NOMO-1 treated with DMSO at 0.1 percent for 48 hours (cell line): ENCODE measurements at regions not wholly inside any gene's neighbourhood (a gene's known extent, or its start where the extent isn't known, plus 50 kb on each side); places are given as distances from the start of the nearest gene placed in this dataset.

Source experiments
- DNase-seq: peaks from one replicate; lab custom pipeline; 2025; ENCODE audit not compliant: unreplicated experiment; lab: John Stamatoyannopoulos, UW

- no peak for DNase-seq
Observed at GRCh38 chr9:20125727-20126126, 336.9 kb upstream of the SLC24A2 start.

GRCh38 chr9:20119566-20119965 lies 330.7 kb upstream of the SLC24A2 start:
- no peak for DNase-seq

- peak; percentile 76 for DNase-seq
Observed at GRCh38 chr9:20117986-20118385, 329.1 kb upstream of the SLC24A2 start.

DNA sequence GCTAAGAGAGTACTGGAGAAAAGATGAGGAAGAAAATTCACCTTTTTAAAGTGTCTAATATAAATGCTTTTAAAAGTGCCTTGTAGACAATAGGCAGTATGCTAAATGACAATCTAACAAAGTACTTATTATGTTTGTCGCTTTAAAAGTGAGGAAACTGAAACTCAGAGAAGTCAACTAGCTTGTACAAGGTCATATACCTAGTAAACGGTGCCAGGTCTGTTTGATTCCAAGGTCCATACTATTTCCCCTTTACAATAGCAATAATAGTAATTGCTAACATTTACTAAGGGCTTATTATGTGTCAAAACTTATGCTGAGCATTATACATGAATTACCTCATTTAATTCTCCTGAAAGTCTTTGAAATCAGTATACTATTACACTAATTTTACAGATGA lies 328.6 kb upstream of the SLC24A2 start:
- no peak for DNase-seq

DNA sequence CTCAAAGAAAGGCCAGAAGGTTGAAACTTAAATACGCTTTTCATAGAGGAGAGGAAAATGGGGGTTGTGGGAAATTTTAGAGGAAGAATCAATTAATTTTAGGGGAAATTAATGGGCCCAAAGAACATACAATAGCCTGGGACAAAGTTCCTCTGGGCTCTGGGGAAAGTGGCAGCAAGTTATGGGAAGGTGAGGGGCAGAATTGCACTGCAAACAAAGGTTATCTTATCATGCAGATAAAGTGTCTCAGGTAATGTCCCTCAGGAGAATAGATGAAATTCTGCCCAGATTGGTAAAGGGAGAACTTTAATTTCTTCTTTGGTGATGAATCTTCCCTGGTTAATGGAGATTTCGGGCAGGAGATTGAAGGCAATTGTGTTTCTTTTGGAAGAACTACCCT lies 326.1 kb upstream of the SLC24A2 start:
- DNase-seq, result no peak

- DNase-seq, result no peak
Observed at GRCh38 chr9:20112205-20112783, 323.5 kb upstream of the SLC24A2 start.

DNA sequence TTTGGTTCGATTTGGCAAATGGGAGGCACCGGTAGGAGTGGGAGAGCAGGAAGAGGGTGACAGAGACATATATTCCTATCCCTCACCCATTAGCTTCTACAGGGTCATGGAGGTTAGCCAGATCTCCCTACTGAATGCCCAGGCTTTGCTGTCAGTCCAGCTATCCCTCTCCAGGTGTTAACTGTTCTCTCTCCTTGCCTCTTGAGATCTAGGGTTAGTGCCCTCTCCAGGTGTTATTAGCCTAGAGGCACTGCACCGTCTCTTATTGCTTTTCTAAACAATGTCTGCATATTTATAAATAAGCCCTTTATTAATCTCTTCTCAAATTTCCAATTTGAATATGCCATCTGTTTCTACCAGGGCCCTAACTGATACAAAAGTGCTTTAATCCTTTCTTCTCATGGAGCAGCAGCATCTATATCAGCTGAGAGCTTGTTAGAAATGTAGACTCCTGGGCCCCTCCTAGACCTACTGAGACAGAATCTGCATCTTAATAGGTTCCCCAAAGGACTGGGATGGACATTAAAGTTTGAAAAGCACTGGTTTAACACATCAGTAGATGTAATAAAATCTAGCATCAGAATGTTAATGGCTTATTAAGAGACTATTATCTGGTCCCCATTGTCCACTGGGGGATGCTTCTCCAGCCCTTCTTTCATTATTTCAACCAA lies 322.5 kb upstream of the SLC24A2 start:
- DNase-seq, result no peak

DNA sequence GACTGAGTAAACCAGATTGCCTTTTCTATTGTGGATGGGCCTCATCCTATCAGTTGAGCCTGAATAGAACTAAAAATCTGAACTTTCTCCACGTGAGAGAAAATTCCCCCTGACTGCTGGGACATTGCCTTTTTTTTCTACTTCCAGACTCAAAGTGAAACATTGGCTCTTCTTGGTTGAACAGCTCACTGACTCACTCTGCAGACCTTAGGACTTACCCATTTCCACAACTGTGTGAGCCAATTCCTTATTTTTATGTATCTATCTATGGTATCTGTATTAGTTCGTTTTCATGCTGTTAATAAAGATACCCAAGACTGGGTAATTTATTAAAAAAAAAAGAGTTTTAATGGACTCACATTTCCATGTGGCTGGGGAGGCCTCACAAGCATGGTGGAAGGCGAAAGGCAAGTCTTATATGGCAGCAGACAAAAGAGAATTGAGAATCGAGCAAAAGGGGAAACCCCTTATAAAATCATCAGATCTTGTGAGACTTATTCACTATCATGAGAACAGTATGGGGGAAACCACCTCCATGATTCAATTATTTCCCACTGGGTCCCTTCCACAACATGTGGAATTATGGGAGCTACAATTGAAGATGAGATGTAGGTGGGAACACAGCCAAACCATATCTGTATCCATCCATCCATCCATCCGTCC lies 306.7 kb upstream of the SLC24A2 start:
- DNase-seq, result no peak

DNA sequence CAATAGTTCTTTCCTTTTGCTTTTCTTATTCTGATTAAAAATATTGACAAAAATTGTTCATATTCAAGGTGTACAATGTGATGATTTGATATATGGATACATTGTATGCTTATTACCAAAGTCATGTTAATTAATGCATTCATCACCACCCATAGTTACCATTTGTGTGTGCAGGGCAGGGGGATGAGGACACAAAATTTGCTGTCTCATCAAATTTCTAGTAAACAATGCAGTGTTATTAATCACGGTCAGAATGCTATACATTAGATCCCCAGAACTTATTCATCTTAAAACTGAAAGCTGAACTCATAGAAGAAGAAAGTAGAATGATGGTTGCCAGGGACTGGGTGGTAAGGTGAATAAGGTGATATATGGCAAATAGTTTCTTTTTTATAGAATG lies 303.7 kb upstream of the SLC24A2 start:
- DNase-seq, result no peak

DNA sequence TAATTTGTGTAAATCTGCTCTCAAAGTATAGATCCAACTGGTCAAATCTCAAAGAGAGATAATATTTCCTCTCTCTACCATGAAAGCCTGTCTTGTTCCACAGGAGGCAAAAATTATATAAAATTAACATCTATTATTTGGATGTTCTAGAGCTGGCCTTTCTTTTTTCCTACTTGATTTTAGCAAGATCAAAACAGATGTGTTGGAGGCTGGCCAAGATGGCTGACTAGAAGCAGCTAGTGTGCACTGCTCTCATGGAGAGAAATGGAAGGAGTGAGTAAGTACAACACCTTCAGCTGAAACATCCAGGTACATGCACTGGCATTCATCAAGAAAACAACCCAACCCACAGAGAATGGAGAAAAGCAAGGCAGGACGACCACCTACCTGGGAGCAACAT lies 298.6 kb upstream of the SLC24A2 start:
- no peak for DNase-seq

DNA sequence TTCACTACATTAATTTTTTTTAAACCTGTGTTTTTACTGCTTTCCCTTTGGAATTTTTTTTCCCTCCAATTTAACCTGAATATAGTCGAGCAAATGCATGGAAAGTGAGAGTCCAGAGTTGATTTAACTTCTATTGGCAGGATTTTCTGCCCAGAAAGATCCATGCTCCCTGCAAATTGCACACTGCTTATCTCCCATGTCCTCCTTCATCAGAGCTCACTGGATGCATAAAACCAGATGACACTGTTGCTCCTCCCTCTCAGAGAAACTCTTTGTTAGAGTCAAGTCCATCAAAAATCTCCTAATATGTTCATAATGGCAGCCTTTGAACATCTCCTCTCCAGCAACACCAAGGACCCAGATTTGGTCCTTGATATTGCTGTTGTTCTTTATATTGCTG lies 297.0 kb upstream of the SLC24A2 start:
- DNase-seq, result no peak

- no peak for DNase-seq
Observed at GRCh38 chr9:20084125-20084524, 295.3 kb upstream of the SLC24A2 start.

DNA sequence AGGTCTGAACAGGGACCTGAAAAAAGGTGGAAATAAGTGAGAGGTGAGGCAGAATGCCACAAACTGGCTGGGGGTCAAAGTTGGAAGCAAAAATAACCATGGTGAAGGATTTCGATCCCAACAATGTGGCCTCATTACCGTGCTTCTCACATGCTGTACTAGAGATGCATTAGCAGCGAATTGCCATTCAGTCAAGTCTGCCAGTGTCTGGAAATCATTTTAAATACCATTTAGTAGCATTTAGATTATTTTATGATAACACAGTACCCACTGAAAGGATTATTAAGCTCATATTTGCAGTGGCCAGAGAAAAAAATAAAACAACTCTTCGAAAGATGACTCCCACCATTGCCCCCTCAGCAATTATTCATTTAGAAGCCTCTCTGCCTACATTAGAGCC lies 294.6 kb upstream of the SLC24A2 start:
- DNase-seq, result no peak

DNA sequence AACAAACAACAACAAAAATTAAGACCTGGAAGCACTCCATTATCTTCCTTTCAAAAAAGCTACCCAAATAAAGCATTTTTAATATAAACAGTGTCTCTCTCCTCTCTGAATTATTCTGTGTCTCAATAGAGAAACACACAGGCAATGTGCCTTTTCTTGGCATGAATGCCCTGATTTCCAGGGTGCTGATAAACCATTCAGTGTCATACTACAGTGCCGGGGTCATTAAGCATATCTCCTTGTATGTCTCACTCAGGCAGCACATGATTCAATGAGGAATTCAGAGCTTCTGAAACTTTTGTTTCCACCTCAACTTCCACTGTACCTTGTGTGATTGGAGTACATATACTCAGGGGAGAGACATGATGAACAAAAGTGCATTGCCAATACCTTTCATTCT lies 294.0 kb upstream of the SLC24A2 start:
- DNase-seq, result no peak

DNA sequence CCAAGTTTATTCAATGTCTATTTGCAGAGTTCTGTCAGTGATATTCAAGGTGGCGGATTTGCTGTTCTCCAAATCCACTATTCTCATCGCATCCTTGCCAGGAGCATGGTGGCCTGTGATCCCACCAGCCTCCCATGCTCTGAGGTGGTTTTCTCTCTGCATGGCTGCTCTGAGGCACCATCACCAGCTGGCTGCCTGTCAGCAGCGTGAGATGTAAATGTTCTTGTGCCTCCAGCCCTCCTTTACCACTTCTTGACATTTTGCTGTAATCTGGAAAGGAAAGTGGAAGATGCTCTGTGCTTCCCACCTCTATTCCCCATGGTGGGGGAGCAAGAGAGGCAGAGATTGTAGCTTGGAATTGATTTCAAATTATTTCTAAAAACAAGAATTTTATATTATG lies 293.6 kb upstream of the SLC24A2 start:
- no peak for DNase-seq

DNA sequence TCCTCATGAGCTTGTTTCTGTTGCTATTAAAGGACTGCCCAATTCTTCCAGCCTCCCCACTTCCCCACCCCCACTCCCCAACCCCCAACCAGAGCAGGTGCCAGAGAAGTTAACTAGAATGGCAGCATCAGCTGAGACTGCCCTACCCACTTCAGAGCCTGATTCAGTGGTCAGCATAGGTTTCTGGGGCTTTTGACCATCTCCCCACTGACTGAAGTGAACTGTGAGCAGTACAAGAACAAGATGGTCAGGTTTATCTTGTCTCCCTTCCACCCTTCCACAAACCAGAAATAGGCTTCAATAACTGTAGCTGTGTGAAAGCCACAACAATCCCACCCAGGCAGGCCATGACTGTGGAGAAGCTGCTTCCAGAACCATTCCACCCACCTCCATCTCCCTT lies 289.4 kb upstream of the SLC24A2 start:
- DNase-seq, result no peak

DNA sequence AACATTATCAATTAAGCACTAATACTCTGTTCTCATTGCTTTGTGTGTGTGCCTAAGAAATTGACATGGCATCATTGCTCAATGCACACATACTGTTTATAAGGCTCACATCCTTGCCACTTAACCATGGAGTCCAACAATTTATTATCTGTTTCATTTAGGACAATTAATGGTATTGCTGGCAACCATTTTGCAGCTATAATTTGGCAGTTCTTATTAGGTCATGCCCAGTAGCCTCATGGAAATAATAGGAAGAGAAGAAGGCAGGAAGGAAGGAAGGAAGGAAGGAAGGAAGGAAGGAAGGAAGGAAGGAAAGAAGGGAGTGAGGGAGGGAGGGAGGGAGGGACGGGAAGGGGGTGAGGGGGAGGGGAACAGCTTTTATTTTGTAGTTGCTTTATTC lies 285.5 kb upstream of the SLC24A2 start:
- no peak for DNase-seq

DNA sequence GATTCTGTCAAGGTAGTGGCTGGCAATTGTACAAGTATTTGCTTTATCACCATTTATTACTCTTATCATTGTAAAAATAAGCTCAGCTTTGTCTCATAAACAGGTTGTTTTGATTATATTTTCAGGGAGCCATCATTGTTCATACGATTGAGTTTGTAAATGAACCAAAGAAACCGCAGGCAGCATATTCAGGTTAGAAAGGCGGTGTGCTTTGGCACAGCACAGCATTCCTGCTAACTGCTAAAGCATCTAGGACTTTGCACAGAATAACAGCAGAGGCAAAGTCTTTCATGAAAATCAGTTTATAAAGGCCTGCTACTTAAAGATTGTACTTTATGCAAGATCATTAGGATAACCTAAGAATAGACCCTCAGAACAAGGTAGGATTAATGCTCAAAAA lies 281.5 kb upstream of the SLC24A2 start:
- no peak for DNase-seq

DNA sequence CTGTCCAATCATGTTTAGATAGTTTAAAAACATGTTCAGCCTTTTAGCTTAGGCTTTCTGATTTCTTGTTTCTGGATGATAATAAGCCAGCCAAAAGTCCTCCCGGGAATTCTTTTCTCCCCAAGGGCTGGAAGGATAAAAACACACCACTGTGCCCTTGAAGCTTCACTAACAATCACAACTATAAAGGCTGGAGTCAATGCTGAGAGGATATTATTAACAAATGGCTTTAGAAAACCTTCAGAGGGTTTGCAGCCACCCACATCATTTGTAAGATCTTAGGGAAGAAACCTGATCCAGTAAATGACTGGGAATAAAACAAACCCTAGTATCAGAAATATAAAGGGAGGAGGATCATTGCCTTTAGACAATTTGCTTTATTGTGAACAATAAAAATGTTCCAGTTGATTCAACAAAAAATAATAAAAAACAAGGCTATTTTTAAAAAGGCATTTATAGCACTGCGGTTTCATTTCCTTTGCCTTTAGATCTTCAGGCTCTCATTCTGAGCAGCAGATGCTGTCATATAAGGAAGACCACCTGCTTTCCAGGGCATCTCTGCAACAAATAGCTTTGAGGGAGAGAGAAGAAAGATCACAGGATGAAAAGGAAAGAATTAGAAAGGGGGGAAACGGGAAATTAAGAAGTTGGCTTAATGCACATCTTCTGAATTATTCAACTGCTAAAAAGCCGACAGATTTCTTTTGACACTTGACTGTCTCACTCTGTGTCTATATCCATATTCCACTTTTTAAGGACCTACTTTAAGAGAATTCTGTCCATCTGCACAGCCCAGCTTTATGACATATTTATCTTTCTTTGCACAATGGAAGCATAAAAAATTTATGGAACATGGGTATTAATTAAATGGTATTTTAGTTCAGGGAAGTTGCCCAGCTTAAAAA lies 277.2 kb upstream of the SLC24A2 start:
- no peak for DNase-seq

GRCh38 chr9:20065046-20065445 lies 276.2 kb upstream of the SLC24A2 start:
- no peak for DNase-seq

- DNase-seq, result no peak
Observed at GRCh38 chr9:20054734-20055133, 265.9 kb upstream of the SLC24A2 start.

GRCh38 chr9:20048985-20049384 lies 260.1 kb upstream of the SLC24A2 start:
- DNase-seq, result peak; percentile 52
